ENCODE measurements at regions not wholly inside any gene's neighbourhood (a gene's known extent, or its start where the extent isn't known, plus 50 kb on each side); places are given as distances from the start of the nearest gene placed in this dataset.

- Histone ChIP-seq H3K27ac (no peak overlapping the region), H4K20me1 (ENCODE audit: insufficient read depth, poor library complexity, severe bottlenecking) (no peaks in the 10 kb centered on the region), H2AFZ (no peak overlapping the region), H3K4me2 (no peak overlapping the region), H3K27me3 (no peaks in the 10 kb centered on the region), H3K4me1 (ENCODE audit: insufficient read depth) (no peaks in the 10 kb centered on the region), H3K9me3 (ENCODE audit: low read depth) (no peaks in the 10 kb centered on the region), H3K36me3 (replicated peaks; ENCODE audit: insufficient read depth, low read depth) (no peaks in the 10 kb centered on the region), H3K79me2 (no peaks in the 10 kb centered on the region), H3K4me3 (no peak overlapping the region), H3K9me2 (replicated peaks; ENCODE audit: insufficient read depth) (no peaks in the 10 kb centered on the region)
- DNase-seq (ENCODE audit: low spot score), result no peak
- WGBS (ENCODE audit: low lambda C conversion rate, missing lambda C conversion rate), result 74% methylated on average over 5 of the region's 5 CpGs
- TF ChIP-seq EZH2 (IDR thresholded peaks at IDR 0.05; ENCODE audit: borderline replicate concordance) (no peak), EZH2phosphoT487 (IDR thresholded peaks at IDR 0.05; ENCODE audit: low read depth, severe bottlenecking, unreplicated experiment) (no peak), CTCF (IDR thresholded peaks at IDR 0.05; ENCODE audit: poor library complexity) (no peak)
Observed at GRCh38 chr15:93973287-93973686, 258.1 kb upstream of the MCTP2 start.

- Histone ChIP-seq H3K9me3 (ENCODE audit: low read depth) (no peaks in the 10 kb centered on the region), H3K36me3 (replicated peaks; ENCODE audit: insufficient read depth, low read depth) (no peaks in the 10 kb centered on the region), H3K27ac (no peak overlapping the region), H3K27me3 (no peaks in the 10 kb centered on the region), H3K4me3 (no peak overlapping the region), H3K79me2 (no peaks in the 10 kb centered on the region), H2AFZ (no peak overlapping the region), H3K9me2 (replicated peaks; ENCODE audit: insufficient read depth) (no peaks in the 10 kb centered on the region), H3K4me2 (no peak overlapping the region), H3K4me1 (ENCODE audit: insufficient read depth) (no peaks in the 10 kb centered on the region), H4K20me1 (ENCODE audit: insufficient read depth, poor library complexity, severe bottlenecking) (no peaks in the 10 kb centered on the region)
- DNase-seq (ENCODE audit: low spot score), result no peak
- no peak for TF ChIP-seq CTCF (IDR thresholded peaks at IDR 0.05; ENCODE audit: poor library complexity)
- TF ChIP-seq EZH2 (IDR thresholded peaks at IDR 0.05; ENCODE audit: borderline replicate concordance), result no peak
- no peak for TF ChIP-seq EZH2phosphoT487 (IDR thresholded peaks at IDR 0.05; ENCODE audit: low read depth, severe bottlenecking, unreplicated experiment)
- 87% methylated on average over 6 of the region's 6 CpGs for WGBS (ENCODE audit: low lambda C conversion rate, missing lambda C conversion rate)
Observed at GRCh38 chr15:93968773-93969172, 262.6 kb upstream of the MCTP2 start.

GRCh38 chr15:93965304-93965908, 266.0 kb upstream of the MCTP2 start:
- TF ChIP-seq CTCF (IDR thresholded peaks at IDR 0.05; ENCODE audit: poor library complexity), result no peak
- TF ChIP-seq EZH2phosphoT487 (IDR thresholded peaks at IDR 0.05; ENCODE audit: low read depth, severe bottlenecking, unreplicated experiment), result no peak
- TF ChIP-seq EZH2 (IDR thresholded peaks at IDR 0.05; ENCODE audit: borderline replicate concordance), result no peak
- Histone ChIP-seq H3K27ac (no peak overlapping the region), H2AFZ (no peak overlapping the region), H3K27me3 (no peaks in the 10 kb centered on the region), H3K4me2 (no peak overlapping the region), H3K36me3 (replicated peaks; ENCODE audit: insufficient read depth, low read depth) (no peaks in the 10 kb centered on the region), H3K4me1 (ENCODE audit: insufficient read depth) (no peaks in the 10 kb centered on the region), H4K20me1 (ENCODE audit: insufficient read depth, poor library complexity, severe bottlenecking) (no peaks in the 10 kb centered on the region), H3K9me2 (replicated peaks; ENCODE audit: insufficient read depth) (no peaks in the 10 kb centered on the region), H3K4me3 (no peak overlapping the region), H3K79me2 (no peaks in the 10 kb centered on the region), H3K9me3 (ENCODE audit: low read depth) (no peaks in the 10 kb centered on the region)
- no peak for DNase-seq (ENCODE audit: low spot score)
- 82% methylated on average over 6 of the region's 6 CpGs for WGBS (ENCODE audit: low lambda C conversion rate, missing lambda C conversion rate)

Measured in hepatocyte (in vitro differentiated cells).